Activated T-helper 2 cell treated with anti-CD3 and anti-CD28 coated beads, Interferon-gamma antibody, Interleukin-2, Interleukin-4, amounts not matched to agents 10 μg/mL and 5 μg/mL and 100 μg/mL, durations not matched to agents 14 hours and 24 hours and 36 hours (primary cell): ENCODE measurements at regions not wholly inside any gene's neighbourhood (a gene's known extent, or its start where the extent isn't known, plus 50 kb on each side); places are given as distances from the start of the nearest gene placed in this dataset.
A peak's percentile ranks its signal among the peaks of the same experiment; 100 is the strongest.
"Not testable (repeated sequence)": the region's sequence is repeated elsewhere in the genome, so short reads cannot be mapped to it uniquely, and the experiment has no call there.

Experiments used
- DNase-seq: peaks from one replicate; pipeline ENCODE4 v3.0.0; 2021; ENCODE audit warnings: low spot score
- H3K27ac Mint-ChIP-seq: one replicate; pipeline ENCODE4 v1.8.0; 2021; ENCODE audit warnings: mixed read lengths
- H3K27me3 Mint-ChIP-seq: one replicate; pipeline ENCODE4 v1.8.0; 2021; ENCODE audit warnings: low read depth, mixed read lengths
- H3K36me3 Mint-ChIP-seq: one replicate; pipeline ENCODE4 v1.8.0; 2021; ENCODE audit warnings: low read depth, mixed read lengths
- H3K4me1 Mint-ChIP-seq: one replicate; pipeline ENCODE4 v1.8.0; 2021; ENCODE audit warnings: low read depth, mixed read lengths
- H3K4me3 Mint-ChIP-seq: one replicate; pipeline ENCODE4 v1.8.0; 2021; ENCODE audit warnings: low read depth, mild to moderate bottlenecking, moderate library complexity, mixed read lengths
- H3K9me3 Mint-ChIP-seq: one replicate; pipeline ENCODE4 v1.8.0; 2021; ENCODE audit warnings: mixed read lengths
- intact Hi-C: fragments of 100-400 bp; cut with micrococcal nuclease; formaldehyde crosslinking; loops from one replicate; pipeline ENCODE4 v1.15.1; 2023

DNA sequence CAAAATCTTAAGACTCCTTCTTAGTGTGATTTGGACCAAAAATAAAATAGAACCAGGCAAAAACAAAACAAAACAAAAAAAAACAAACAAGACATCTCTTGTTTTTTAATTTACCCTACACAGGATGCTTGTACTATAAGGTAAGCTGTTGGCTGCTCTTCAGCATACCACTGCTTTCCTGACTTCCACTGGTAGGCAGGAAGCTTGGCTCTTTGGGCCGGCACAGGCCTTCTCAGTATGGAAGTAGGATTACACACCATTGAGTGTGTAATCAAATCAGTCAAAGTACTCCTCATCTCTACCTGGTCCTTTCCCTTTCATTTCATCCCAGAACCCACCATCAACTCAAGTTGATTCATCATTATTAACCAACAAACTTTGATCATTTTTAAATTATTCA, 61.9 kb upstream of the RGS1 start:
- Mint-ChIP-seq H3K27me3 (peaks cover 13% of the 10 kb centered on the region), H3K9me3 (no peaks in the 10 kb centered on the region), H3K36me3 (no peaks in the 10 kb centered on the region), H3K27ac (no peak overlapping the region), H3K4me3 (no peak overlapping the region), H3K4me1 (peaks cover 36% of the 10 kb centered on the region)
- DNase-seq: no peak
- intact Hi-C loops: loop anchor here (10.0 kb wide), 1 partner anchor 191 kb away; no protein-coding TSS in a partner anchor

DNA sequence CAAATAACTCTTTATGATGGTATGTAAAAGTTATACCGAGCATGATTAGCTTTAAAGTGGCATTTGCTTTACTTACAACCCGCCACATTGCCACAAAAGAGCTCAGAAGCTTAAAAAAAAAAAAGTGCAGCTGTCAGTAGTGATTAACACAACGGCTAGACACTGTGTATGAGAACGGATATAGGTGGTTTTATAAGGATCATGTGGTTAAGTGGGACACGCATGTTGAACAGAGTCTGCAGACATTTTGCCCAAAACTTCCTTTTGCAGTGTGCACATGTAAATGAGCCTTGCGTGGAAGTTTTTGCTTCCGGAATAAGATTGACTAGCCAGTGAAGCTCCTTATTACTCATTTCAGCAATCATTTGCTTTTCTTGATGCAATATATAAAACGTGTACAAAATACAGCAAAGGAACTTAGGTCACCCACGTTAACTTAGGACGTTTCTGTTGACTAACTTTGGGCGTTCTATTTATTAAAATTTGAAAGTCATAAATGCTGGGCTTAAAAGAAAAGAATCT, 58.7 kb upstream of the RGS1 start:
- intact Hi-C loops: loop anchor here (1.0 to 10.0 kb wide), 8 partner anchors 13 to 420 kb away; partner anchors contain the start of gene RGS1
- no peaks in the 10 kb centered on the region for H3K9me3 Mint-ChIP-seq
- peaks cover 2% of the 10 kb centered on the region for H3K27me3 Mint-ChIP-seq
- H3K27ac Mint-ChIP-seq: peak overlapping the region; percentile 77
- H3K4me3 Mint-ChIP-seq: peak overlapping the region; percentile 66
- no peaks in the 10 kb centered on the region for H3K36me3 Mint-ChIP-seq
- DNase-seq: peak; percentile 69
- H3K4me1 Mint-ChIP-seq: peaks cover 55% of the 10 kb centered on the region

DNA sequence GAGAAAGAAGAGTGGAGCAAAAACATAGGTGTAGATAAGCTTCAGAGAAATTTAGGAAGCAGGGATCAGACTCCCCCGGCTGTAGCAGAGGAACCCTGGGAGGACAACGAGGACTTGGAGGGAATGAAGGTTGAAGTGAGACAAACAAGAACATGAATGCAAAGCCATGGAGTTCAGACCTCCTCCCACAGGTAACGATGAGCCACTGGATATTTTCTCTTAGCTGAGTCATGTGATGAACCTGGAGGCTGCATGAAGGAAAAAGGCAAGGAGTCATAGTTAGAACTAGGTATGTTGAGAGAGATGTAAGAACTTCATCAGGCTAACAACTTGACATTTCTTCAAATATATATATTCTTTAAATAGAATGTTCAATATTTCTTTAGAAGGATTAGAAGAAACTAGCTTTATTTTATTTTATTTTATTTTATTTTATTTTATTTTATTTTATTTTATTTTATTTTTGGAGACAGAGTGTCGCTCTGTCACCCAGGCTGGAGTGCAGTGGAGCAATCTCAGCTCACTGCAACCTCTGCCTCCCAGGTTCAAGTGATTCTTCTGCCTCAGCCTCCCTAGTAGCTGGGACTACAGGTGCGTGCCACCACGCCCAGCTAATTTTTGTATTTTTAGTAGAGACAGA, 57.7 kb upstream of the RGS1 start:
- not testable (repeated sequence) for H3K9me3 Mint-ChIP-seq, H3K27ac Mint-ChIP-seq, H3K36me3 Mint-ChIP-seq, H3K27me3 Mint-ChIP-seq, H3K4me3 Mint-ChIP-seq, DNase-seq
- intact Hi-C loops: loop anchor here (1.0 to 10.0 kb wide), 6 partner anchors 27 to 419 kb away; no protein-coding TSS in a partner anchor
- H3K4me1 Mint-ChIP-seq: peaks cover 53% of the 10 kb centered on the region

DNA sequence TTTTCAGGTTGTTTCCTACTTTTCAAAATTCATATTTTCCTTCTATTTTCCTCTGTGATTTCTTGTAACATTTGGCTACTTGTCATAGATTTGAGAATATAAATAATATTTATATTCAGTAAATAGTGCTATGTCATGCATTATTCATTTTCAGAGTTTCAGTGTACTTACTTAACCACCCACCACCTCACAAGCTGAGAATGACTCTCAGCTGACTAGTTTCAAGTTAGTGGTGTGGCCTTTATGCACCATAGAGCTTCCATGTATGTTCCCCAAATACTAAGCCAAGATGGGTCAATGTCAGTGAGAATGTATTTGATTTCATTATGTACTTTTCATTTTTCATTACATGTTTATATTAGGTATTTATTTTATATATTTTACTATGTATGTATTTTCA, 56.9 kb upstream of the RGS1 start:
- DNase-seq: no peak
- Mint-ChIP-seq H3K4me3 (no peak overlapping the region), H3K4me1 (peaks cover 49% of the 10 kb centered on the region), H3K36me3 (no peaks in the 10 kb centered on the region), H3K27ac (no peak overlapping the region), H3K9me3 (no peaks in the 10 kb centered on the region), H3K27me3 (no peaks in the 10 kb centered on the region)
- intact Hi-C loops: loop anchor here (5.0 to 10.0 kb wide), 3 partner anchors 41 to 419 kb away; no protein-coding TSS in a partner anchor

DNA sequence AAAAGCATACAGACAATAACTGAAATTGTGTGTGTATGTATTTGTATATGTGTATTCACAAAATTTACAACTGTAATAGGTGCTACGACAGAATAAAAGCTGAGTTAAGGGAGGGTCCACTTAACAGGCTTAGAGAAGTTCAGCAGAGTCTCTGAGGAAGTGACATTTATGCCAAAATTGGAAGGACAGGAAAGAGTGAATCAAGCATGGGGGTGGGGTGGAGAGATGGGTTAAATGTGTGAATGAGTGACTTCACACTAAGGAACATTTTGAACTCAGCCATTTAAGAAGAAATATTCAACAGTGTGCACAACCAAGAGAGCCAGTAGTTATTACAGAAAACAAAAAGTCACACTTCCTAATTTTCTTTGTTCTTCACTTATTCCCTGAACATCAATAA, 53.8 kb upstream of the RGS1 start:
- H3K4me1 Mint-ChIP-seq: peaks cover 41% of the 10 kb centered on the region
- H3K36me3 Mint-ChIP-seq: no peaks in the 10 kb centered on the region
- no peaks in the 10 kb centered on the region for H3K9me3 Mint-ChIP-seq
- intact Hi-C loops: loop anchor here (1.0 kb wide), 1 partner anchor 9 kb away; no protein-coding TSS in a partner anchor
- DNase-seq: no peak
- H3K27me3 Mint-ChIP-seq: peaks cover 2% of the 10 kb centered on the region
- H3K4me3 Mint-ChIP-seq: no peak overlapping the region
- H3K27ac Mint-ChIP-seq: no peak overlapping the region

DNA sequence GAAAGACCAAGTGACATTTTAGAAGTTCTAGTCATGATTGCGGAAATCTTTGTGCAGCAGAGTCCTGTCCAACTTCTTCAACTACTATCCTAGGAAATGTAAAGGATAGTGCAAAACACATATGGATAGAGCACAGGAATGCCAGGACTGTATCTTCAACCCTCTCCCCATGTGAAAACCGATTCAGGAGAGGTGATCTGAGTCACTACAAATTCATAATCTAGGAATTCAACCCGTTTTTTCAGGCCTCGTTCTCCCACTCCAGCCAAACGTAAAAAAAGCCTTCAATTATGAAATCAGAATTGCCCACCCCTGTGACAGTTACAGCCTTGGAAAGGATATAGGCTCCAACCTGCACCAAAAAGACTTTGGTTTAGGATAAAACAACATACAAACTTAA, 52.9 kb upstream of the RGS1 start:
- Mint-ChIP-seq H3K27ac (no peak overlapping the region), H3K4me1 (peaks cover 32% of the 10 kb centered on the region), H3K4me3 (no peak overlapping the region), H3K9me3 (no peaks in the 10 kb centered on the region), H3K27me3 (peaks cover 2% of the 10 kb centered on the region), H3K36me3 (no peaks in the 10 kb centered on the region)
- DNase-seq: no peak
- intact Hi-C loops: loop anchor here (1.0 kb wide), 1 partner anchor 8 kb away; no protein-coding TSS in a partner anchor

DNA sequence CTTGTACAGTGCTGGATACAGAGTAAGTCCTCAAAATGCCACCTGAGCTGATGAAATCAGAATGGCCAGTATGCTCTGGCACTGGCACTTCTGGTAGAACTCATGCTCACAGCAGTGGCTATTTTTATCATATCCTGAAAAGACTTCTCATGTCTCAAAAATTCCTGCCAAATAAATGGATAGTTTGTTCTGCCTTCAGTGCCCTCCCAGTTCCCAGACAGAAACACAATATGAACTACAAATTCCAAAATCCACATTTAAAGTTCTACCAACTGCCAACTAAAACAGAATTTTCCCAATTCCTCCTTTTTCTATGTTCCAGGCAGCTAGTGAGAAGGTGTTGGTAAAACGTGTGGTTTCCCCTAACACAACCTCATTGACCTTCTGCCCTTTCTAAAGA, 51.4 kb upstream of the RGS1 start:
- peaks cover 37% of the 10 kb centered on the region for H3K4me1 Mint-ChIP-seq
- no peaks in the 10 kb centered on the region for H3K9me3 Mint-ChIP-seq
- no peak overlapping the region for H3K4me3 Mint-ChIP-seq
- H3K27ac Mint-ChIP-seq: no peak overlapping the region
- no peak for DNase-seq
- peaks cover 6% of the 10 kb centered on the region for H3K27me3 Mint-ChIP-seq
- intact Hi-C loops: no loop called here
- no peaks in the 10 kb centered on the region for H3K36me3 Mint-ChIP-seq
